ENCODE measurements at regions not wholly inside any gene's neighbourhood (a gene's known extent, or its start where the extent isn't known, plus 50 kb on each side); places are given as distances from the start of the nearest gene placed in this dataset.
A peak's percentile ranks its signal among the peaks of the same experiment; 100 is the strongest.

DNA sequence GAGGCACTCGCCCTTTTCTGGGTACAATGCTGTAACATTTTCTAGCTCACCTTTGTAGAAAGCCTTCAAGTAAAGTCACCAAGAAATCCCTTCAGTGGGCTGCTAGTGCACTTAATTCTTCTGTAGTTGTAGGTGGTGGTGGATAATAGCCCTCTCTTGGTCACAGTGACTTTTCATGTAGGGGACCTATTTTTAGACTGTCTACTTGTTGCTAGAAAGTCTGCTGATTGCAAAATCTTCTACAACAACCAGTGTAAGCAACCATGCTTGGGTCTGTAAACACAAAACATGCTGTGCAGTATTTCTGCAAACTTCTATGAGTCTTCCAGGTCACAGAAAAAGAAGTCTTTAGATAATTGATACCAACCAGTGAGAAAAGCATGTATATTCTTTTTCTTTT is 55.6 kb downstream of the PBDC1 start:
- no peak for DNase-seq
- no peak for TF ChIP-seq POLR2A (IDR thresholded peaks at IDR 0.05; ENCODE audit: low read length)
- TF ChIP-seq GATA1 (IDR thresholded peaks at IDR 0.05; ENCODE audit: low read depth, low read length): no peak

GRCh38 chrX:76248901-76249300 is 76.0 kb downstream of the PBDC1 start:
- TF ChIP-seq GATA1 (IDR thresholded peaks at IDR 0.05; ENCODE audit: low read depth, low read length) (no peak), POLR2A (IDR thresholded peaks at IDR 0.05; ENCODE audit: low read length) (no peak)
- DNase-seq: no peak

GRCh38 chrX:76253432-76253831 is 80.6 kb downstream of the PBDC1 start:
- peak; percentile 26 to 35 for DNase-seq
- no peak for TF ChIP-seq POLR2A (IDR thresholded peaks at IDR 0.05; ENCODE audit: low read length)
- no peak for TF ChIP-seq GATA1 (IDR thresholded peaks at IDR 0.05; ENCODE audit: low read depth, low read length)

GRCh38 chrX:76279007-76279406 is 106.1 kb downstream of the PBDC1 start:
- peak; percentile 8 to 50 for DNase-seq
- no peak for TF ChIP-seq POLR2A (IDR thresholded peaks at IDR 0.05; ENCODE audit: low read length)
- no peak for TF ChIP-seq GATA1 (IDR thresholded peaks at IDR 0.05; ENCODE audit: low read depth, low read length)
